ENCODE measurements at regions not wholly inside any gene's neighbourhood (a gene's known extent, or its start where the extent isn't known, plus 50 kb on each side); places are given as distances from the start of the nearest gene placed in this dataset.

DNA sequence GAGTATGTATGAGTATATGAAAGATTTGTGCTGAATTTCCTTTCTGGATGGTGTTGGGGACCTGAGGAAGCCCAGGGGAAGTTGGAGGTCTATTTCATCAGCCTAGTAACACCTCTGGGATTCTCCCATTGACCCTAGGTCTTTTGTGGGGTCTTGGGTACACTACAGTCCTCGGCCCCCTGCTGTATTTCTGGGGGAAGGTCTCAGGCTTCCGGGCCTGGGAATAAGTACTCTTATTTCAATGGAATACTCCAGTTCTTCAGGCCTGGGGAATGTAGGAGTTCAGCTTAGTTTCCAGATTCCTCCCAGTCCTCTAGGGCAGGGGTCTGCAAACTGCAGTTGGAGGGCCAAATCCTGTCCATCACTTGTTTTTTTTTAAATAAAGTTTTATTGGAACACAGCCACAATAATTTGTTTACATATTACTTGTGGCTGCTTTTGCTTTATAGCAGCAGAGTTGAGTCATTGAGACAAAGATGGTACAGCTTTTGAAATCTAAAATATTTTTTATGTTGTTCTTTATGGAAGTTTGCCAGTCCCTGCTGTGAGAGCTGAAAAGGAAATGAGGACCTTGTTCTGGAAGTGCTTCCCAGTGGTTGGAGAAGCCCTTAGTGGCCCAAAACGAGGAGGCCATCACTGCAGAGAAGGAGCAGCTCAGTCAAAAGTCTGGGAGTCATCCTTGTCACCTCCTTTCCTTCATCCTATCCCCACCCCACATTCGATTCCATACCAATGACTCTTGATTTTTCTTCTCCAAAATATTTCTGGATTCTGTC lies 142.5 kb upstream of the HS3ST2 start:
- H3K9ac ChIP-seq (ENCODE audit: low read length) = no peak overlapping the region
- H3K4me1 ChIP-seq (ENCODE audit: control insufficient read depth, low read depth, low read length) = peaks cover 8% of the 10 kb centered on the region
- H3K4me3 ChIP-seq (ENCODE audit: low read length) = no peak overlapping the region

DNA sequence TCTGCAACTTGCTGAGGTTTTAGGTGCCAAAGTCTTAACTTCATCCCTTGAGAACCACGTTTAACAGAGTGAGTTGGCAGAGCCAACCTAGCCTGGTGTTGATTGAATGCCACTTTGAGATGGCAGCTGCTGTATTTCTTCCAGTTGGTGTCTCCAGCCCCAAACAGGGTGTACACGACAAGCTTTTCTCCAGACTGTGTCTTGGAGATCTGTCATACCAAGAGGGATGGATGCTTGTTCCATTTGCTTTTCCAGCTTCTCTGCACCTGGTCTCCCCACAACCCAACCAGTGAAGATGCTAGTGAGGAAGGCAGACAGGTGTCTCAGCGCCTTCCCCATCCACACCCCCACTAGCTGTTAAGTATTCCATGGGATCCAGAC lies 141.1 kb upstream of the HS3ST2 start:
- Histone ChIP-seq H3K27ac (ENCODE audit: low read length) (no peak overlapping the region), H3K4me1 (ENCODE audit: control insufficient read depth, low read depth, low read length) (peaks cover 8% of the 10 kb centered on the region), H3K9ac (ENCODE audit: low read length) (no peak overlapping the region), H3K4me3 (ENCODE audit: low read length) (no peak overlapping the region), H3K36me3 (ENCODE audit: control insufficient read depth, low read depth, low read length) (no peaks in the 10 kb centered on the region), H3K9me3 (ENCODE audit: control insufficient read depth, low read depth, low read length) (no peaks in the 10 kb centered on the region), H3K27me3 (ENCODE audit: control insufficient read depth, insufficient read depth, low read length) (no peaks in the 10 kb centered on the region)

More for the DNA sequence above, 142.5 kb upstream of the HS3ST2 start:
- Histone ChIP-seq H3K9me3 (ENCODE audit: control insufficient read depth, low read depth, low read length) (no peaks in the 10 kb centered on the region), H3K27ac (ENCODE audit: low read length) (no peak overlapping the region), H3K36me3 (ENCODE audit: control insufficient read depth, low read depth, low read length) (no peaks in the 10 kb centered on the region), H3K27me3 (ENCODE audit: control insufficient read depth, insufficient read depth, low read length) (no peaks in the 10 kb centered on the region)

DNA sequence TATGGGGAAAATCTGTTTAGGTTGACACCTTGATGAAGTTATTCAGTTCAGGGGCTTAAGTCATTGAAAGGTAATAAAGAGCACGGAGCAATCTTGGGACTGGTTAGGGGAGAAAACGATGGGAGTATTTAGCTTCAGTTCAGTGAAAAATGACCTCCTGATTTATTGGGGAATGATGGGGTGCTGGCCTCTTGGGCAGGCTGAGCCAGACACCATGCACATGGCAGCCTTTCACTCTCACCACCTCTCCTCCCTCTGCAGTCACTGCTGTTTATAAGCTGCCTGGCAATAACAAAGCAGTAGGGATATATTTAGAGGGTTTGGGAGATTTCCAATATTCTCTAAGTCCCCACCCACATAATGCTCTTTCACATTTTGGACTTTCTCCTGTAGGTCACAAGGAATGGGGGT lies 140.5 kb upstream of the HS3ST2 start:
- no peaks in the 10 kb centered on the region for H3K36me3 ChIP-seq (ENCODE audit: control insufficient read depth, low read depth, low read length)
- no peak overlapping the region for H3K27ac ChIP-seq (ENCODE audit: low read length)
- no peaks in the 10 kb centered on the region for H3K9me3 ChIP-seq (ENCODE audit: control insufficient read depth, low read depth, low read length)
- no peak overlapping the region for H3K9ac ChIP-seq (ENCODE audit: low read length)
- no peaks in the 10 kb centered on the region for H3K27me3 ChIP-seq (ENCODE audit: control insufficient read depth, insufficient read depth, low read length)
- no peak overlapping the region for H3K4me3 ChIP-seq (ENCODE audit: low read length)
- H3K4me1 ChIP-seq (ENCODE audit: control insufficient read depth, low read depth, low read length) = peaks cover 8% of the 10 kb centered on the region

DNA sequence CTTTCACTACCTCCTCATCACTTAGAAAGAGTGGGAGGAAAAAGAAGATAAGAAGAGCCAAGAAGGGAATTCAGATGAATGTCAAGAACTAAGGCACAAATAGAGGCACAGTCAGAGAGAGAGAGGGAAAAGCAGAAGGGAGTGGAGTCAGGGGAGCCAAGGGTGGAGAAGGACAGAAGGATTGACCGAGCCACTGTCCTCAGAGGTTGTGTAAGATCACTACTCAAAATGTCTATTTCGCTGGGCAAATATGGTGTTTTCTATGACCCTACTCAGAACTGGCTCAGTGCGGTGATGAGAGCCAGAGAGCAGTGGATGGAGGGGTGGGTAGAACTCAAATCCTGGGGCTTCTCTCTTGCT lies 139.2 kb upstream of the HS3ST2 start:
- Histone ChIP-seq H3K4me1 (ENCODE audit: control insufficient read depth, low read depth, low read length) (peaks cover 8% of the 10 kb centered on the region), H3K27me3 (ENCODE audit: control insufficient read depth, insufficient read depth, low read length) (no peaks in the 10 kb centered on the region), H3K4me3 (ENCODE audit: low read length) (no peak overlapping the region), H3K9ac (ENCODE audit: low read length) (no peak overlapping the region), H3K9me3 (ENCODE audit: control insufficient read depth, low read depth, low read length) (no peaks in the 10 kb centered on the region), H3K27ac (ENCODE audit: low read length) (no peak overlapping the region), H3K36me3 (ENCODE audit: control insufficient read depth, low read depth, low read length) (no peaks in the 10 kb centered on the region)

DNA sequence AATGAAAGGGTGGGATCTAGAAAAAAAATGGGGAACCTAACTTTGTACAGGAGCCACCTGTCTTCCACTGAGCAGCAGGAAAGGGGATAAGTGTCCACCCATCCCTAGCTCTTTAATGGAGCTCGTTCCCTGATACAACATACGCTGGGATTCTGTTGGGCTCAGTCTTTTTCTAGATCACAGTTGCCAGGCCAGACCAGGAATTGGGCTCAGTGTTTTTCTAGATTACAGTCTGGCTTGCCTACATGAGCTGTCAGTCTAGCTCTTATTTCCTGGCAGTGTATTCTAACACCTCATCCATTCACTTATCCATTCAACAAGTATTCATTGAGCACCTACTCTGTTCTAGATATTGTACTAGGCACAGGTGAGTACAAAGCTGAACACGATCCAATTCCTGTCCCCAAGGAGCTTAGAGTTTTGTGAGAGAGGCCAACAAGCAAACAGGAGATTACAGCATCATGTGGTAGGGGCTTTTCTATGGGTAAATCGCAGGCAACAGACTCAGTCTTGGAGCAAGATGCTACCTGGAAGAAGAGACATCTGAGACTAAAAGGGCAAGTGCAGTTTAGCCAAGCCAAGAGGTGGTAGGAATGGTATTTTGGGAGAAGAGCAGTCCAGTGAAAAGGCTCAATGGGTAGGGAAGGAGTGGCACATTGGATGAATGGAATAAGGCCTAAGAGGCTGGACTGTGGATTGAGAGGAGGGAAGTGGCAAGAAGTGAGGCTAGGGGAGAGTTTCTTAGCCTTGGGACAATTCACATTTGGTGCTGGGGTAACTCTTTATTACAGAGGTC lies 138.0 kb upstream of the HS3ST2 start:
- Histone ChIP-seq H3K36me3 (ENCODE audit: control insufficient read depth, low read depth, low read length) (no peaks in the 10 kb centered on the region), H3K9me3 (ENCODE audit: control insufficient read depth, low read depth, low read length) (no peaks in the 10 kb centered on the region)

DNA sequence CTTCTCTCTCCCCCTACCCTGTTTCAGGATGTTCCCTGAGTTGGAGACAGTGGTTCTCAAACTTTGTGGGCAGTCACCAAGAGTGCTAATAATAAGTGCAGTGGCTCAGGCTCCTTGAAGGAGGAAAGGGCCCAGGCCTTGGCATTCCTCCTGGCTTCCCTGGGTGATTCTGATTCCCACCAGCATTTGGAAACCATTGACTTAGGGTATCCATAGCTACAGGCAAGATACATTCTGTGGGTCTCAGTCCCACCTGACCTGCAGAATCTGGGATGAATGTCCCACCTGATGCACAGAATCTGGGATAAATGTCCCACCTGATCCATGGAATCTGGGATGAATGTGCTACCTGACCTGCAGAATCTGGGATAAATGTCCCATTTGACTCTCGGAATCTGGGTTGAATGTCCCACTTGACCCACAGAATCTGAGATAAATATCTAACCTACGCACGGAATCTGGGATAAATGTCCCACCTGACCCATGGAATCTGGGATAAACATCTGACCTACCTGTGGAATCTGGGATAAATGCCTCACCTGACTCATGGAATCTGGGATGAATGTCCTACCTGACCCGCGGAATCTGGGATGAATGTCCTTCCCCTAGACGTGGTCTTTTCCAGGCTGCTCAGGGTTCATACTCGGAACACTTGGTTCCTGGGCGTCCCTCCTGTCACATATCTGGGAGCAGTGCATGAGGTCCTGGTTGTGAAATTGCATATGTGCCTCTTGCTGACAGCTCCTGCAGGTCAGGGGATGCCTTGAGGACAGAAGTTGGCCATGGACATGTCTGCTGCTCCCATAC lies 136.7 kb upstream of the HS3ST2 start:
- no peak overlapping the region for H3K9ac ChIP-seq (ENCODE audit: low read length)
- H3K4me3 ChIP-seq (ENCODE audit: low read length) = no peak overlapping the region
- H3K27me3 ChIP-seq (ENCODE audit: control insufficient read depth, insufficient read depth, low read length) = no peaks in the 10 kb centered on the region
- H3K27ac ChIP-seq (ENCODE audit: low read length) = no peak overlapping the region
- H3K9me3 ChIP-seq (ENCODE audit: control insufficient read depth, low read depth, low read length) = no peaks in the 10 kb centered on the region
- H3K36me3 ChIP-seq (ENCODE audit: control insufficient read depth, low read depth, low read length) = no peaks in the 10 kb centered on the region
- peaks cover 5% of the 10 kb centered on the region for H3K4me1 ChIP-seq (ENCODE audit: control insufficient read depth, low read depth, low read length)

More for the DNA sequence above, 138.0 kb upstream of the HS3ST2 start:
- no peaks in the 10 kb centered on the region for H3K27me3 ChIP-seq (ENCODE audit: control insufficient read depth, insufficient read depth, low read length)
- H3K4me3 ChIP-seq (ENCODE audit: low read length) = no peak overlapping the region
- H3K27ac ChIP-seq (ENCODE audit: low read length) = no peak overlapping the region
- H3K4me1 ChIP-seq (ENCODE audit: control insufficient read depth, low read depth, low read length) = peaks cover 5% of the 10 kb centered on the region
- H3K9ac ChIP-seq (ENCODE audit: low read length) = no peak overlapping the region

DNA sequence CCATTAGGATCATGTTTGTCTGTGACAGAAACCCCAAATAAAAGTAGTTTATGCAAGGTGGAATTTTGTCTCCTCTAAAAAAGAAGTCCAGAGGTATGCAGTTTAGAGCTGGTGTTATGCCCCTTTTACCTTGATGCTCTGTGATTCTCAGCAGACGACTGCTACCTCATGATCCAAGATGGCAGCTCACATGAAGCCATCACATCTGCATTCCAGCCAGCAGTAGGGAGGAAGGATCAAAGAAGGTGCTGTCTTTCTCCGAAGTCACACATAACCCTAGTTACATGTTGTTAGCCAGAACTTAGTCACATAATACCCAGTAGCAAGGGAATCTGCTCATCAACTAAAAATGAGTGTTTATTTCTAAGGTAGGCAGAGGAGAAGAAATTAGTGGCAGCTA lies 135.7 kb upstream of the HS3ST2 start:
- Histone ChIP-seq H3K9me3 (ENCODE audit: control insufficient read depth, low read depth, low read length) (no peaks in the 10 kb centered on the region), H3K27me3 (ENCODE audit: control insufficient read depth, insufficient read depth, low read length) (no peaks in the 10 kb centered on the region), H3K4me1 (ENCODE audit: control insufficient read depth, low read depth, low read length) (peaks cover 5% of the 10 kb centered on the region), H3K27ac (ENCODE audit: low read length) (no peak overlapping the region), H3K4me3 (ENCODE audit: low read length) (no peak overlapping the region), H3K36me3 (ENCODE audit: control insufficient read depth, low read depth, low read length) (no peaks in the 10 kb centered on the region), H3K9ac (ENCODE audit: low read length) (no peak overlapping the region)

DNA sequence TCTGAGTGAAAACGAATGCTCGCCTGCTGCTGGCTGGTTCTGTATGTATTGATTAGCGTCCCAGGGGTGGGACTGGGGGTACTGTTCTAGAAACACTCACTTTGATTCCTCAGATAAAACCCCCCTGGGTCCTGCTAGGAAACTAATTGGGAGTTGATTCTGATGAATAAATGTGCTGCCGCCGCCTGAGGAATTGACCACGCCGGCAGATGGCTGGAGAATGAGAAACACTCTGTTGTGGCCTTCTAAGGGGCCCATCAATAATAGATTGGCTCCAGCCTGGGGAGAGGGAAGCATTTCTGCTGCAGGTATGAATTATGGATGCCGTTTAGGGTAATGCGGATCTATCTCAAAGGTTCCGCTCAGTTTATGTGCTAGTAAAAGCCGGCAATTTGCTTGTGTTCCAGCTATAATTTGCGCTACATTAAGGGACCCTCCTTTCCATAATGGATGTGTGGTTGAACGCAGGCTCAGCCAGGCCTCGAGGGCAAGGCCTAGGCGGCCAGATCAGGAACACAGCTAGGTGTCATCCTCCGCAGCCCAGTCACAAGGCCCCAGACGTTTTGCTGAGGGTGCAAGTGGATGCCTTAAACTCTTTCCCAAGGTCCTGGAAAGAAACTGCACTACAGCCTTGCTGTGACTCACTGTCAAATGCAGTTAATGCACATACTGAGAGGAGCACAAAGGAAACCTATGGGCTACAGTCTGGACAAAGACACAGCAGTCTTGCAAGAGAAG lies 132.2 kb upstream of the HS3ST2 start:
- peaks cover 5% of the 10 kb centered on the region for H3K4me1 ChIP-seq (ENCODE audit: control insufficient read depth, low read depth, low read length)
- no peaks in the 10 kb centered on the region for H3K36me3 ChIP-seq (ENCODE audit: control insufficient read depth, low read depth, low read length)
- H3K27ac ChIP-seq (ENCODE audit: low read length) = no peak overlapping the region
- no peak overlapping the region for H3K4me3 ChIP-seq (ENCODE audit: low read length)
- no peaks in the 10 kb centered on the region for H3K27me3 ChIP-seq (ENCODE audit: control insufficient read depth, insufficient read depth, low read length)
- H3K9ac ChIP-seq (ENCODE audit: low read length) = no peak overlapping the region
- no peaks in the 10 kb centered on the region for H3K9me3 ChIP-seq (ENCODE audit: control insufficient read depth, low read depth, low read length)

DNA sequence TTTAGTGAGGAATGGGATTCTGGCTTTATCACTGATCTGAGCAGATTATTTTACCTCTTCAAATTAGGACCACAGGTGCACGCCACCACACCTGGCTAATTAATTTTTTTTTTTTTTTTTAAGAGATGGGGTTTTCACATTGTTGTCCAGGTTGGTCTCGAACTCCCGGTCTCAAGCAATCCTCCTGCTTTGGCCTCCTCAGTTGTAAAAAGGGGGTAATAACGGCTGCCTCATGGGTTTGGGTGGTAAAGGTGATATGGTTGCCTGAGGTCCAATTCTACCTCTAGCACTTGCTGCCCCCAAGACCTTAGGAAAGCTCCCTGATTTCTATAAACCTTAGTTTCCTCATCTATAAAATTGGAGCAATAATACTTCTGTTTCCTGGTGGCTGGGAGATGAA lies 130.7 kb upstream of the HS3ST2 start:
- Histone ChIP-seq H3K27me3 (ENCODE audit: control insufficient read depth, insufficient read depth, low read length) (no peaks in the 10 kb centered on the region), H3K9me3 (ENCODE audit: control insufficient read depth, low read depth, low read length) (peaks cover 7% of the 10 kb centered on the region), H3K4me3 (ENCODE audit: low read length) (no peak overlapping the region), H3K36me3 (ENCODE audit: control insufficient read depth, low read depth, low read length) (no peaks in the 10 kb centered on the region), H3K4me1 (ENCODE audit: control insufficient read depth, low read depth, low read length) (peaks cover 5% of the 10 kb centered on the region), H3K9ac (ENCODE audit: low read length) (no peak overlapping the region), H3K27ac (ENCODE audit: low read length) (no peak overlapping the region)

DNA sequence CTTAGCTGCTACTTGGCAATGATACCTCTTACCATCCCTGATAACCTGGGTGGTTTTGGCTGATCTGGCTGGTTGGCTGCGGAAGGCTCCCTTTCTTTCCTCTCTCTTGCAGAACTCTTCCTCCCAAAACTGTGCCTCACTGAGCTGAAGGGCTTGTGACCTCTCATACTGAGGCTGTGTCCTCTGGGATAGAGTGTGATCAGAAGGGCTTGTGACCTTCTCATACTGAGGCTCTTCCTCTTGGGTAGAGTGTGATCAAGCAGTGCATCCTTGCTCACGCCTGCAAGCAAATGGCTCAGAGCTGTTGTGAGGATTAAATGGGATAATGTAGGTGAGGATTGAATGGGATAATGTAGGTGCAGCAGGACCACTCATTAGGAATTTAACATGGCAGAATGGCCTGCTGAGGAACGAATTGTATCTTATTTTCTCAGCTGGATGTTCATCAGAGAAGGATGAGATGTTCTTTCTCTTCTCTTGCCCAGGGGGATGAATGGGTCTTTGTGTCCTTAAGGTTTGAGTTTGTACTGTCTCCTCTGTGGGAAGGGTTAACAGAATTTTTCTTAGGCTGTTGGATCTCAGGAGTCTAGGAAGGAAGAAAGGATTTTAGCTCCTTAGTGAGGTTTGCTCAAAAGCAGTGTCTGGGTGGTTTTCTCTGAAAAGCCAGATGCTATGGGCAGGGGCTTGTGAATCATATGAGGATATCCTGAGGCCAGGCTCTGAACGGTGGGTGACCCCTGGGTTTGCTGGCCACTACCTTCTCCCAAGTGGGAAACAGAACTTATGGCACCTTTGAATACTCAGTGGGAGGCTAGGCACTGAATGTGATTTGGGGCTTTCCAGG lies 130.0 kb upstream of the HS3ST2 start:
- Histone ChIP-seq H3K9me3 (ENCODE audit: control insufficient read depth, low read depth, low read length) (peaks cover 7% of the 10 kb centered on the region), H3K4me3 (ENCODE audit: low read length) (no peak overlapping the region), H3K36me3 (ENCODE audit: control insufficient read depth, low read depth, low read length) (no peaks in the 10 kb centered on the region), H3K9ac (ENCODE audit: low read length) (no peak overlapping the region), H3K27me3 (ENCODE audit: control insufficient read depth, insufficient read depth, low read length) (no peaks in the 10 kb centered on the region), H3K4me1 (ENCODE audit: control insufficient read depth, low read depth, low read length) (peaks cover 5% of the 10 kb centered on the region), H3K27ac (ENCODE audit: low read length) (no peak overlapping the region)
